ENCODE measurements at regions not wholly inside any gene's neighbourhood (a gene's known extent, or its start where the extent isn't known, plus 50 kb on each side); places are given as distances from the start of the nearest gene placed in this dataset.

DNA sequence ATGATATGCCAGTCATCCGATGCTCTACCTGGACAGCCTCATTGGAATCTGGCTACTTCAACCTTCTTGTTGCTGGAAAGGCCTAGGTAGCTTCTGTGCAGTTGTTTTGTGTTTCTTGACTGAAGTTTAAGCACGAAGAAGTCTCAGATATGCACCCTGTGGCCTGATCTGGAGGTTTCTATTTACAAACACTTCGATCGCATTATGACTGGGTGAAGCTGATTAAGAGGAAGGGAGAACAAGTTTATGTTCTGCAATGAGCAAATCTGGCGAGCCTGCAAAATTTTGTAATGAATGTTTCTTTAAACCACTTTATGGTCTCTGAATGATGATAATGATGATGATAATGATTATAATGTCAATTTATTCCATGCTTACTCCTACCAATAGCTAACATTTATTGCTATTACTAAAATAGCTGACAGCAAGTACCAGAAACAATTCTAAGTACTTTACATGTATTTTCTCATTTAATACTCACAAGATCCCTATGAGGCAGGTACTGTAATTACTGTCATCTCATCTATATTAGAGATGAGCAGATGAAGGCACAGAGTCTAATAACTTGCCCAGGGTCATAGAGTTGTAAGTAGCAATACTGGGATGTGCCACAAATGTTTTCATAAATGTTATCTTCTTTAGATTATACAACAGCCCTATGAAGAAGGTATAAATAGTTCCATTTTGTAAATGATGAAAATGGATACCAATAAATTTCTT lies 126.1 kb upstream of the UST start:
- TF ChIP-seq, protein P1, sequence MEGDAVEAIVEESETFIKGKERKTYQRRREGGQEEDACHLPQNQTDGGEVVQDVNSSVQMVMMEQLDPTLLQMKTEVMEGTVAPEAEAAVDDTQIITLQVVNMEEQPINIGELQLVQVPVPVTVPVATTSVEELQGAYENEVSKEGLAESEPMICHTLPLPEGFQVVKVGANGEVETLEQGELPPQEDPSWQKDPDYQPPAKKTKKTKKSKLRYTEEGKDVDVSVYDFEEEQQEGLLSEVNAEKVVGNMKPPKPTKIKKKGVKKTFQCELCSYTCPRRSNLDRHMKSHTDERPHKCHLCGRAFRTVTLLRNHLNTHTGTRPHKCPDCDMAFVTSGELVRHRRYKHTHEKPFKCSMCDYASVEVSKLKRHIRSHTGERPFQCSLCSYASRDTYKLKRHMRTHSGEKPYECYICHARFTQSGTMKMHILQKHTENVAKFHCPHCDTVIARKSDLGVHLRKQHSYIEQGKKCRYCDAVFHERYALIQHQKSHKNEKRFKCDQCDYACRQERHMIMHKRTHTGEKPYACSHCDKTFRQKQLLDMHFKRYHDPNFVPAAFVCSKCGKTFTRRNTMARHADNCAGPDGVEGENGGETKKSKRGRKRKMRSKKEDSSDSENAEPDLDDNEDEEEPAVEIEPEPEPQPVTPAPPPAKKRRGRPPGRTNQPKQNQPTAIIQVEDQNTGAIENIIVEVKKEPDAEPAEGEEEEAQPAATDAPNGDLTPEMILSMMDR (IDR thresholded peaks at IDR 0.05), result no peak
- TF ChIP-seq RCOR1 (IDR thresholded peaks at IDR 0.05; ENCODE audit: low read depth, low read length), result no peak
- TF ChIP-seq, protein P2, sequence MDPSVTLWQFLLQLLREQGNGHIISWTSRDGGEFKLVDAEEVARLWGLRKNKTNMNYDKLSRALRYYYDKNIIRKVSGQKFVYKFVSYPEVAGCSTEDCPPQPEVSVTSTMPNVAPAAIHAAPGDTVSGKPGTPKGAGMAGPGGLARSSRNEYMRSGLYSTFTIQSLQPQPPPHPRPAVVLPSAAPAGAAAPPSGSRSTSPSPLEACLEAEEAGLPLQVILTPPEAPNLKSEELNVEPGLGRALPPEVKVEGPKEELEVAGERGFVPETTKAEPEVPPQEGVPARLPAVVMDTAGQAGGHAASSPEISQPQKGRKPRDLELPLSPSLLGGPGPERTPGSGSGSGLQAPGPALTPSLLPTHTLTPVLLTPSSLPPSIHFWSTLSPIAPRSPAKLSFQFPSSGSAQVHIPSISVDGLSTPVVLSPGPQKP (IDR thresholded peaks at IDR 0.05; ENCODE audit: low read depth, low read length), result no peak
- TF ChIP-seq EP300 (IDR thresholded peaks at IDR 0.05), result no peak
- TF ChIP-seq KDM5A (IDR thresholded peaks at IDR 0.05), result no peak
- TF ChIP-seq POLR2A (IDR thresholded peaks at IDR 0.05; ENCODE audit: low read length), result no peak
- no peak for TF ChIP-seq MAZ (IDR thresholded peaks at IDR 0.05; ENCODE audit: borderline replicate concordance, low read depth, low read length)
- TF ChIP-seq ESRRA (IDR thresholded peaks at IDR 0.05; ENCODE audit: borderline replicate concordance, low read length), result no peak
- no peak for TF ChIP-seq RARB (CRISPR knock-in tag; IDR thresholded peaks at IDR 0.05)
- no peak for TF ChIP-seq POLR2AphosphoS2 (conservative IDR thresholded peaks at IDR 0.05; ENCODE audit: low read length)
- no peak for TF ChIP-seq PHF8 (IDR thresholded peaks at IDR 0.05; ENCODE audit: borderline replicate concordance, low read depth)

Data from A549 (cell line).